Esophagus squamous epithelium (tissue), 5 donors: ENCODE measurements at regions not wholly inside any gene's neighbourhood (a gene's known extent, or its start where the extent isn't known, plus 50 kb on each side); places are given as distances from the start of the nearest gene placed in this dataset.

ENCODE experiments used
- DNase-seq: peaks from one replicate; lab custom pipeline; 2025; lab: John Stamatoyannopoulos, UW
- H3K27ac ChIP-seq, 4 donors: fragments of 200-600 bp; sonication (generic); one replicate each; pipeline ENCODE4 v1.5.1; 2016 to 2019; ENCODE audit warnings: mild to moderate bottlenecking in 1 of 4
- H3K27me3 ChIP-seq, 4 donors: fragments of 200-600 bp; sonication (generic); 1 replicate in 3 of 4; 2 replicates in 1 of 4; pipeline versions ENCODE4 v1.5.1 to v1.6.0; 2017 to 2021; ENCODE audit warnings: antibody characterized with exemption in 1 of 4
- H3K36me3 ChIP-seq, 3 donors: fragments of 200-600 bp; sonication (generic); one replicate each; pipeline ENCODE4 v1.5.1; 2016 to 2019
- H3K4me1 ChIP-seq, 3 donors: fragments of 200-600 bp; sonication (generic); one replicate each; pipeline ENCODE4 v1.5.1; 2017 to 2019
- H3K4me3 ChIP-seq, 4 donors: fragments of 200-600 bp; sonication (generic); 1 replicate in 3 of 4; 2 replicates in 1 of 4; pipeline ENCODE4 v1.5.1; 2016 to 2019; ENCODE audit warnings: mild to moderate bottlenecking in 2 of 4, moderate library complexity in 1 of 4
- H3K9me3 ChIP-seq, 3 donors: fragments of 200-600 bp; sonication (generic); one replicate each; pipeline ENCODE4 v1.5.1; 2016 to 2019
- CTCF ChIP-seq, 6 experiments: fragments of 450-650 bp in 4 of 6; fragments of 200-600 bp in 2 of 6; sonication (generic) in 2 of 6; IDR thresholded peaks; one replicate each; pipeline ENCODE4 v1.5.1; 2016 to 2019; ENCODE audit warnings: antibody characterized with exemption in 6 of 6, mild to moderate bottlenecking in 4 of 6, moderate library complexity in 4 of 6
- POLR2A ChIP-seq, 4 donors: fragments of 450-650 bp; IDR thresholded peaks; one replicate each; pipeline ENCODE4 v1.6.1; 2017; ENCODE audit warnings: antibody characterized with exemption in 4 of 4, mild to moderate bottlenecking in 4 of 4, moderate library complexity in 3 of 4
- WGBS, 2 donors: methylation state at CpG; one replicate each; pipeline ENCODE4 v1.1.5; 2018; 5-methylcytosine and 5-hydroxymethylcytosine counted together
- intact Hi-C: fragments of 100-400 bp; cut with DNase I; formaldehyde crosslinking; loops from one replicate; pipeline ENCODE4 v1.15.0; 2022
- donor health status: DM: yes; HTN: yes; CAD: no.

DNA sequence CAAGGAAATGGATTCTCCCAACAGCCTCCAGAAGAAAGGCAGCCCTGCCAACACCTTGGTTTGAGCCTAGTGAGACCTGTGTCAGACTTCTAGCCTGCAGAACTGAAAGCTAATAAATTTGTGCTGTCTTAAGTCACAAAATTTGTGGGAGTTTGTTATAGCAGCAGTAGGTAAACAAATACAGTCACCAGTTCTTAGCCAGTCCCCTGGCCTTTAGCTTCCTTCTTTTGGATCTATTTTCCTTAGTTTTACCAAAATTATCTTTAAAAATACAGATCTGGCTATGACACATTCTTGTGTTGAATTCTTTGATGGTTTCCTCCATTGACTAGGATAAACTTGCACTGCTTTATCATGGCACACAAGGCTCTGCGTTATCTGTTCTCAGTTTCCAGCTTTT is 697.9 kb upstream of the FANCL start:
- DNase-seq: no peak
- Histone ChIP-seq H3K4me1 (no peaks in the 10 kb centered on the region), H3K36me3 (no peaks in the 10 kb centered on the region), H3K27ac (no peak overlapping the region), H3K4me3 (no peak overlapping the region), H3K9me3 (no peaks in the 10 kb centered on the region), H3K27me3 (no peaks in the 10 kb centered on the region)
- intact Hi-C loops: no loop called here
- WGBS, 2 donors: 90 to 100% methylated on average over 1 of the region's 1 CpG
- no peak for TF ChIP-seq CTCF (IDR thresholded peaks at IDR 0.05)
- TF ChIP-seq POLR2A (IDR thresholded peaks at IDR 0.05): no peak

GRCh38 chr2:58932801-58933200 is 691.7 kb upstream of the FANCL start:
- WGBS, 2 donors: 80 to 81% methylated on average over 3 of the region's 3 CpGs
- Histone ChIP-seq H3K4me3 (no peak overlapping the region), H3K27me3 (no peaks in the 10 kb centered on the region), H3K9me3 (no peaks in the 10 kb centered on the region), H3K27ac (no peak overlapping the region), H3K4me1 (no peaks in the 10 kb centered on the region), H3K36me3 (no peaks in the 10 kb centered on the region)
- TF ChIP-seq POLR2A (IDR thresholded peaks at IDR 0.05) (no peak), CTCF (IDR thresholded peaks at IDR 0.05) (no peak)
- no peak for DNase-seq
- intact Hi-C loops: no loop called here

DNA sequence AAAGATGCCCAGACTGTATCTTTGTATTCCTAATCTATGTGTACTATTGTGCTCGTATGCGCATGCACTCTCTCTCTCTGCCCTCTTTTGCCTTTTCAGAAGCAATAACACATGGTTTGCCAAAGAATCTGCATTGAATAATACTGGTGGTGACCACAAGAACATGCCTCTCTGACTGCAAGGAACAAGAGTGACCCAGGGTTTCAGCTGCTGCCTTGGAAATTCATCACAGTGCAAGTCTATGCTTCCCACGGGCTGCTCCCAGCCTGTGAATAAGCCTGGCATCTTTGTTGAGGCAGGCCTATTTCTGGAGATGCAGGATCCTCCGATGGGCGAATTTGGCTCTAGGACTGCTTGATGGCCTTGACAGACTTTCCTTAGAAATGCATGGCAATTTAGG is 689.4 kb upstream of the FANCL start:
- H3K36me3 ChIP-seq: no peaks in the 10 kb centered on the region
- peaks cover 0 to 4% (median 0%) of the 10 kb centered on the region in 4 donors for H3K27me3 ChIP-seq
- H3K4me1 ChIP-seq: no peaks in the 10 kb centered on the region
- H3K4me3 ChIP-seq: no peak overlapping the region
- intact Hi-C loops: no loop called here
- H3K9me3 ChIP-seq: no peaks in the 10 kb centered on the region
- no peak for DNase-seq
- H3K27ac ChIP-seq: no peak overlapping the region
- no peak for TF ChIP-seq POLR2A (IDR thresholded peaks at IDR 0.05)
- TF ChIP-seq CTCF (IDR thresholded peaks at IDR 0.05): no peak
- WGBS, 2 donors: 78 to 81% methylated on average over 5 of the region's 5 CpGs

DNA sequence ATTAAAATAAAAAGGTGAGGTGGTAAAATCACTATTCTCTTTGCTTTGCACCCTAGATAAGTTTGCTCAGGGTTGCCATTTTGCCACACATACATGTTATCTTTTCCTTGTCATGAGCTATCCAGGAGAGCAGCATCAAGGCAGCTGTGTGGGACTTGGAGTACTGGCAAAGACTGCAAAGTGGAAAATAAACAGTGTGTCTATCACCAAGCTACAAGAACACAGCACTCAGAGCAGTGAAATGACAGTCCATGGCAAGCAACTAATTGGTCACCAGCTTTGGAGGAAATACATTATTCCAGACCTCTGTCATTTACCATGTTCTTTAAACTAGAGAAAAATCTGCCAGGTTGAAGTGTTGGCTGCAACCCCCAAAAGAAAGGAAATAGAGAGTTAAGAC is 687.8 kb upstream of the FANCL start:
- intact Hi-C loops: no loop called here
- Histone ChIP-seq H3K36me3 (no peaks in the 10 kb centered on the region), H3K27ac (no peak overlapping the region), H3K4me1 (no peaks in the 10 kb centered on the region), H3K27me3 (peaks cover 0 to 4% (median 0%) of the 10 kb centered on the region in 4 donors), H3K4me3 (no peak overlapping the region), H3K9me3 (no peaks in the 10 kb centered on the region)
- DNase-seq: no peak
- TF ChIP-seq CTCF (IDR thresholded peaks at IDR 0.05) (no peak), POLR2A (IDR thresholded peaks at IDR 0.05) (no peak)

- 57 to 71% methylated on average over 6 of the region's 6 CpGs for WGBS, 2 donors
- intact Hi-C loops: no loop called here
Observed at GRCh38 chr2:58928391-58928790, 687.3 kb upstream of the FANCL start.

More at GRCh38 chr2:58928391-58928790, 687.3 kb upstream of the FANCL start:
- TF ChIP-seq POLR2A (IDR thresholded peaks at IDR 0.05) (no peak), CTCF (IDR thresholded peaks at IDR 0.05) (no peak)
- Histone ChIP-seq H3K27ac (no peak overlapping the region), H3K9me3 (no peaks in the 10 kb centered on the region), H3K36me3 (no peaks in the 10 kb centered on the region), H3K27me3 (peaks cover 0 to 4% (median 0%) of the 10 kb centered on the region in 4 donors), H3K4me3 (no peak overlapping the region), H3K4me1 (no peaks in the 10 kb centered on the region)
- no peak for DNase-seq
